HS-27A (cell line): ENCODE measurements at regions not wholly inside any gene's neighbourhood (a gene's known extent, or its start where the extent isn't known, plus 50 kb on each side); places are given as distances from the start of the nearest gene placed in this dataset.
A peak's percentile ranks its signal among the peaks of the same experiment; 100 is the strongest.
"Not testable (repeated sequence)": the region's sequence is repeated elsewhere in the genome, so short reads cannot be mapped to it uniquely, and the experiment has no call there.

Experiments used
- DNase-seq: peaks from one replicate; pipeline ENCODE4 v3.0.0-alpha.2; 2012; ENCODE audit warnings: low read depth, missing footprints

GRCh38 chr9:82116556-82116955 lies 128.0 kb downstream of the SPATA31D1 start:
- DNase-seq: no peak

DNA sequence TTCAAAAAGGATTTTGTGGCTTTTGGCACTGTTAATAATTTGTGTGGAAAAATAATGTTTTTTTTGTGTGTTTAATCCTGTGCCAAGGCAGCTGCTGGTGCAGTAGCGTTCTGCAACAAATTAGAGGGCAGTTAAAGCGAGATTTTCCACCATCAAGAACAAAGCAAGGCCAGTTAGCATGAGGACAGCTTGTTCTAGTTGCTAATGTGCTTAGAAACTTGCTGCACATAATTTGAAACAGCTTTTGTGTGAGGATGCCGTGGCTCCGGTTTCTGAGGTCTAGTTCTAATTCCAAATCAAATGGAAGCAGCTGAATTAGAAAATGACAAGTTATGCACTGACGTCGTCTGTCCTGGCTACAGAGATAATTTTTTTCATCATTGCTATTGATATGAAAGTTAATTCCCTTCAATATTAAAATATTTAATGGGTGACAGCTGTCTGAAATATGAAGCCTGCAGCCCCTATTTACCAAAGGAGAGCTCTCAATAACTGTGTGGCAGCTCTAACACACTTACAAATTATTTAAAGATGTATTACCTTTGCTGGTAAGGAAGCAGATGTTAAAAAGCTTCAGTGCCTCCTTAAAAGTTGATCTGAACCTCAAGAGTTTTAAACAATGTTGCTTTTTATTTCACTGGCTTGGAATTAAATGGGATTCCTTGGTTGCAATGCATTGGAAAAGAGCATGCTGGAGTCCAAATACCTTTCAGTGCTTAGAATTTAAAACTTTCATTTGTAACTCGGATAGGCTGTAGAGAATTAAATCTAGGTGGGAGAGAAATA lies 128.6 kb downstream of the SPATA31D1 start:
- DNase-seq: no peak

- DNase-seq: no peak
Measured at GRCh38 chr9:82122731-82123130, 134.2 kb downstream of the SPATA31D1 start.

GRCh38 chr9:82124090-82124489 lies 135.5 kb downstream of the SPATA31D1 start:
- DNase-seq: peak; percentile 1

DNA sequence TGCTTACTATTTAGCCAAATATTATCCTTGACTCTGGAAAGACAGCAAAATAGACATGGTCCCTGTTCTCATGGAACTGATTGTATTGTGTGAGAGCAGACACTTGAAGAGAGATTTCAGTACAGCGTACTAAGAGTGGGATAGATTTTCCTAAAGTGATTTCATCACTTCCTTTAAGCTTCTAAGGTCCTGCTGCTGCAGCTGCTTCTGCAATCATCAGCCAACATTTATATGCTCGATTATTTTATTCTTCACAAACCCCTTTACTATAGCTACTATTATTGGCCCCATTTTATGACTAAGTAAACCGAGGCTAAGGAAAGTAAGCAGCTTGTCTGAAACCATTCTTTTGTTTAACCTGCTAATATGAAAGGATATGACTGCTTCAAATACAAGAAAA lies 137.7 kb downstream of the SPATA31D1 start:
- no peak for DNase-seq

- DNase-seq: no peak
Measured at GRCh38 chr9:82127465-82127864, 138.9 kb downstream of the SPATA31D1 start.

GRCh38 chr9:82128011-82128696 lies 139.6 kb downstream of the SPATA31D1 start:
- DNase-seq: no peak

- DNase-seq: no peak
Measured at GRCh38 chr9:82129708-82130107, 141.1 kb downstream of the SPATA31D1 start.

- DNase-seq: no peak
Measured at GRCh38 chr9:82130331-82131042, 141.9 kb downstream of the SPATA31D1 start.

DNA sequence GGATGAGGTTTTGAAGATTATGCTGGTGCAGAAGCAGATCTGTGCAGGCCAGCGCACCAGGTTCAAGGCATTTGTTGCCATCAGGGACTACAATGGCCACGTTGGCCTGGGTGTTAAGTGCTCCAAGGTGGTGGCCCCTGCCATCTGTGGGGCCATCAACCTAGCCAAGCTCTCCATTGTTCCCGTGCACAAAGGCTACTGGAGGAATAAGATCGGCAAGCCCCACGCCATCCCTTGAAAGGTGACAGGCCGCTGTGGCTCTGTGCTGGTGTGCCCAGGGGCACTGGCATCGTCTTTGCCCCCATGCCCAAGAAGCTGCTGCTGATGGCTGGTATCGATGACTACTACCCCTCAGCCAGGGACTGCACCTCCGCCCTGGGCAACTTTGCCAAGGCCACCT lies 142.5 kb downstream of the SPATA31D1 start:
- no peak for DNase-seq

- no peak for DNase-seq
Measured at GRCh38 chr9:82132024-82132423, 143.5 kb downstream of the SPATA31D1 start.

- DNase-seq: no peak
Measured at GRCh38 chr9:82134010-82134409, 145.4 kb downstream of the SPATA31D1 start.

DNA sequence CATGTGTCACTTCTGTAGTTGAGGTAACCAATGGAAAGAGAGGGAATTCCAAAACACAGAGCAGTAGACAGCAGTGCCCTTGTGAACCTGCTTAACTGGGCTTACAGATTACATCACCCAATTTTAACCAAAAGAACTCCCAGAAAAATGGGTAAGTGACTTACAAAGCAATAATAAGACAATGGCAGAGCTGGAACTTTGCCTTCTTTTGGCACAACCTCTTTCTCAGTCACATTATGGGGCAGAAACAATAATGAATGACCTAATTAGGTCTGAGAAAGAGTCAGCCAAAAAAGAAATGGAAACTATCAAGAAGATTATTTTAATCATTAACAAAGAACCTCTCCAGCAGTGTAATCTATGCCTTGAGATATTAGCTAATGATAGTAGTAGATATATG lies 146.5 kb downstream of the SPATA31D1 start:
- no peak for DNase-seq

DNA sequence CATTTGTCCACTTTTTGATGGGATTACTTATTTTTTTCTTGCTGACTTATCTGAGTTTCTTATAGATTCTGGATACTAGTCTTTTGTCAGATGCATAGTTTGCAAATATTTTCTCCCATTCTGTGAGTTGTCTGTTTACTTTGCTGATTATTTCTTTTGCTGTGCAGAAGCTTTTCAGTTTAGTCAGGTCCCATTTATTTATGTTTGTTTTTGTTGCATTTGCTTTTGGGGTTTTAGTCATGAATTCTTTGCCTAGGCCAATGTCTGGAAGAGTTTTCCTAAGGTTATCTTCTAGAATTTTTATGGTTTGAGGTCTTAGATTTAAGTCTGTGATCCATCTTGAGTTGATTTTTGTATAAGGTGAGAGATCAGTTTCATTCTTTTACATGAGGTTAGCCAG lies 149.5 kb downstream of the SPATA31D1 start:
- not testable (repeated sequence) for DNase-seq

GRCh38 chr9:82140471-82140870 lies 151.9 kb downstream of the SPATA31D1 start:
- DNase-seq: no peak

GRCh38 chr9:82144803-82145202 lies 156.2 kb downstream of the SPATA31D1 start:
- DNase-seq: no peak

- no peak for DNase-seq
Measured at GRCh38 chr9:82146677-82147076, 158.1 kb downstream of the SPATA31D1 start.

DNA sequence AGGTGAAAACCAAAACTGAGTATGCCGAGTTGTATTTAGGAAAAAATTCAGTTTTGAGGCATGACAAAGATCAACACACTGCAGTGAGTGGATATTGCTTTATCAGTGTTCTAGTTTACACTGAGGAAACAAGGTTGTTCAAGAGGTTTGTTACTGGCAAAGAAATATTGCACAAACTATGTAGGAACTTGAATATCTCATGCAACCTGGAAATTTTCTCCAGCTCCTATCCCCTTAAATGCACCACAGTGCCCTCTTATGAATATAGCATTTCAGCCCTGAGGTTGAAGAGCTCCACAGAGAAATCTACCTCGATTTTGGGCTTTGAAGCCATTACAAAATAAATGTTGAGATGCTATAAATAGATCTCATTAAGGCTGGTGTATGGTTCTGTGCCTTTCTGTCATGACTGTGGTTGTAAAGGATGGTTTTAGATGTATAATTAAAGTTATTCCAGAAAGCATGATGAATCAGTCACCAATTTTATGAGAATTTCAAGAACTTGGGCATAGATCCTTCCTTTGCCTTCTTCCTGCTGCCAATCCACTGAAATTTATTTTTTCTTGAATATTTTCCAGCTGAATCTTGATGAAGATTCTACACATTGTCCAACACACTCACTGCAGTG lies 159.3 kb downstream of the SPATA31D1 start:
- DNase-seq: no peak

DNA sequence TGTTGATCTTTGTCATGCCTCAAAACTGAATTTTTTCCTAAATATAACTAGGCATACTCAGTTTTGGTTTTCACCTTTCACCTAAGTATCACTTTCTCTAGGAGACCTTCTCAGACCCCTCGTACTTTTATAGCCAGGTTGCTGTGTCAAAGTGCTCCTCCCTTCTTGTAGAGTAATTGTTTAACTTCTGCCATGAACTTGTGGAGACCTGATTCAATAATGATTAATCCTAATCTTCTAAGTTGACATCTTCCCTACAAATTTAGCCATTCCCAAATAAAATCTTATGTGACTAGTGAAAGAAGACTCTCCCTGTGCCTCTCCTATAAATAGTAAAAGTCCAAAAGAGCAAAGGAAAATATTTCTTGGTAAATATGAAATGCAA lies 159.8 kb downstream of the SPATA31D1 start:
- no peak for DNase-seq

GRCh38 chr9:82148901-82149461 lies 160.4 kb downstream of the SPATA31D1 start:
- DNase-seq: no peak

DNA sequence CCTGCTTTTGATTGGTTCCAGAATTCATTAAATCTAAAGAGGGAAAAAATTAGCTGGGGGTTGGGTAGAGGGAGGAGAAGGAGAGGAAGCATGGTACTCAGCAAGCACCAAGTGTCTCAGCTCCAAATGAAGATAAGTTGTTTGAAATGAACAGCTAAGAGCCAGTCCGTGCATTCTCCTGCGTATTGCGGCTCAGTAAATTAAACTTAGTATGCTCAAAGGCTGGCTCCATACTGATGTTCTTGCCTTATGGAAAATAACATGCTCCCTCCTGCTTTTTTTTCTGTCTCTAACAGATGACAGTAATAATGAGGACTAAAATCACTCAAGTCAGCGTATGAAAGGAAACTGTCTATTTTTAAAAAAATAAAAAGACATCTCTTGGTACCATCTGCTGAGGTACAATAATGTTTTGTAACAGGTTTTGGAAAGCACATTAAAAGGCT lies 161.0 kb downstream of the SPATA31D1 start:
- no peak for DNase-seq

DNA sequence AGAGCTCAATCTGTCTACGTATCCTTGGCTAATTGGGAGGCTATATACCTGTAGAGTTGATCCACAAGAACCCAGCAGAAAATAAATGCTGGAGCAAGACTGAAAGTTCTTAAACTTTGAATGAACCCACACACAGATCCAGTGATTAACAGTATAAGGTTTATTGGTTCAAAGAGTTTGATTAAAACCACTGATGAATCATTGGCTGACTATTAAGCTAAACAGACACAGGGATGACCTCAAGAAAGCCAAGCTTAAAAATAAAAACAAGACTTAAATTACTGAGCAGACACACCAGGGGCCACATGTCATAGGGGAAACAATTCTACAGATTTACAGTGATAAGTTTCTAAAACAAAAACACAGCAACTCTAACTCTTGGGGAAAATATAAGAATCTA lies 163.6 kb downstream of the SPATA31D1 start:
- DNase-seq: no peak
